ENCODE measurements at regions not wholly inside any gene's neighbourhood (a gene's known extent, or its start where the extent isn't known, plus 50 kb on each side); places are given as distances from the start of the nearest gene placed in this dataset.

DNA sequence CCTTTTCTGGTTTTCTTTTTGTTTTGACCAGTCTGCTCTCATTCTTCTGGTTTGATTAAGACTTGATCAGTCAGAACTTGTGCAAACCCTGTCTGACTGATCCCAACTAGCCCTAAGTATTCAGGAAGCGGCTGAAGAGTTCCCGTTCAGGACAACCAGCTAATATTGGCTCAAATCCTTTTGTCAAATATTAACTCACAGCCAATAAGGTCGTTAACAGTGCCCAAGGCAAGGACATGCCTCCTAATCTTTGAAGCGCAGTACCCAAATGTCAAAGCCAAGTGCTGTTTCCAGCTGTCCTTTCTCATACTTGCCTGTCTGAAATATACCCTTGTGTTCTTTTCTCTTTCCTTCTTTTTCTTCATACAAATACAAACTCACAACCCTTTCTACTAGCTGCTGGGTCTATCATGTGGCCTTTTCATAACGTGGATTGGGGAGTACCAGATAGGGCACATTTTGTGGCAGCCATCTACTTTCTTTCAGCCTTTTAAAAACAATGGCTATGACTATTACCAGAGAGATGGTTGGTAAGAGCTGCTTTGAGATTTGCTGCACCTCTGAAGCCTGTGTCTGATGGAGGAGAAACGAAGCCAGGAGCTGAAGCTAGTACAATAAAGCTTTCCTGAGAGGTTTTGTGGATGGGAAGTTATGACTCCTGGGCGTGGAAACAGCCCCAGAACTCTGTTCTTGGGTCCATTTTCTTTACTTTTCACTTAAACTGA lies 266.4 kb upstream of the ZNF608 start:
- no peak for DNase-seq

DNA sequence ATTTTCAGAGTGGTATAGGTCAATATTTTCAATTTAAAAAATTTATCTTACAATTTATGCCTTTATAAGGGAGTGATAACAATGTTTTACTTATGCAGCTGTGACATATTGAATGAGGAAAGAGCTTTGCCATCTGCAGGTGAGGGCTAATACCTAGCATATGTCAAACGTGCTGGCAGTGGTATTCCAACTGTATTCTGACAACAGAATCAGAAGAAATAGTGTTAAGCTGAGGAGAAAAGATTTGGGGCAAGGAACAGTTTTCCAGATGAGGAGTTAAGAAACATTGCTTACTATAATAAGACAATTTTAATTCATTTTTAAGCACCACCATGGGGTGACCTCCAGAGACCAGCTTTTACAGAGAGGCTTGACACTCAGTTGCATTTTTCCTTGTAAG lies 267.8 kb upstream of the ZNF608 start:
- DNase-seq, result no peak

DNA sequence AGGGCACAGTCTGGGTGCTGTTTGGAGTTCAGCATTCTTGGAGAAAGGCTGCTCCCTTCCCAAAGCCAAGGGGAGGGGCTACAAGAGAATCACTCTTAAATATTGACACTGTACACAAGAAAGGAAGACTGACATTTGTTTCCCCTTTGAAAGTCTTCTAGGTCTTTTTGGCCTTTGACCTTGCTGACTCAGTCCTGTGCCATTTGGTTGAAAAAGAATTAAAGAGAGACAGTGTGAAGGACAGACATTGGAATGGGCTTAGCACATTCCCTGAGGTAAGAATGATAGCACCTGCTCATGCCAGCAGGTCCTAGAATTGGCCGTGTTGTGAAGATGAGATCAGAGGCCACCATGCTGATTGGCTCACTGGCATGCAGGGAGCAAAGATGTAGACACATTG lies 271.4 kb upstream of the ZNF608 start:
- DNase-seq, result no peak

DNA sequence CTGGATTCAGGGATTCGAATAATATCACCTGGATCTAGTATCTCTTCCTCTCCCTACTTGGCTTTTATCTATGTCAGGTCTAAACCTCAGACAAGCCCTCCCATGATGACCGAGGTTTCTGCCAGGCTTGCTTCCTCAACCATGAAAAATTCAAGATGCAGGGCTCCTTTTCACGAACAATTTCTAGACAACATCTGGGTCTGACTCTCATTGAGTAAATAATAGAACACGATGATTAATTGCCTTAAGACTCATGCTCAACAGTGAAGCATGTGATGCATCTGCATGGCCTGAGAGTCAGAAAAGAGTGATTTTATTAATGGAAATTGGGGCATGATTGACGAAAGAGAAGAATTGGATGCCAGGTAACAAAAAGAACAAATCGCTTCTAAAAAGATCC lies 277.2 kb upstream of the ZNF608 start:
- no peak for DNase-seq

DNA sequence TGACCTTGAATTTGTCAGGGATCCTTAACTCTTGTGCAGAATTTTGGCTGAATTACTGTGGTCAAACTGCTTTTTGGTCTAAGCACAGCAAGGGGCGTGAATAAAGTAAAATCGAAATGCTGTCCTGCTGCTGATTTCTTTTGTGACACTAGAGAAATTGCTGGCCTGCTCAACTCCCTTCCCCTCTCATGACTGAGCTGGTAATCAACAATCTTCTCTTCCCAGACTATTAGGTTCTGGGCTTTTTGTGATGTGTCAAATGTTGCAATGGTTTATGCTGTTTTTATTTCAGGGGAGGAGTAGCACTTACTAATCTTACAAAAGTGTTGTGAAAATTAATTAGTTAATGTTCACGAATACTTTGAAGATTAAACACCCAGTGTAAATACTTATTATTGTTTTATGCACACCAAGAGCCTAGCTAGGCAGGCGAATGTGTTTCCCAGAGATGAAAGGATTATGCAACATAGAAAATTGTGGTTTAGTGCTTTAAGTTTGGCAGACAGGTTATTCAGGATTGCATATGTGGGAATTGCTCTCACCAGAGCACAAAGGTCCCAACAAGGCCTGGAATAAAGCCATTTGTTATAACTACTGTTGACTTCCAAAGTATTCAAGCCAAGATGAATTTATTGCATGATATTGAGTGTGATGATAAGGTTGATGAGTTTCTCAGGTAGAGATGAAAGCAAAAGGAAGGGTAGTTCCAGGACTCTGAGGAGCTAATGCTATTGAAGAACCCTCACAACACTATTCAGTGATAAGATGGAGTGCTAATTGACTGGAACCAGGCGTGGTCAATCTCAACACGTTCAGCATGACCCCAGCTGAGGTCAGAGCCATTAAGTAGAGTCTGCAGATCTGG lies 280.7 kb upstream of the ZNF608 start:
- DNase-seq, result no peak

DNA sequence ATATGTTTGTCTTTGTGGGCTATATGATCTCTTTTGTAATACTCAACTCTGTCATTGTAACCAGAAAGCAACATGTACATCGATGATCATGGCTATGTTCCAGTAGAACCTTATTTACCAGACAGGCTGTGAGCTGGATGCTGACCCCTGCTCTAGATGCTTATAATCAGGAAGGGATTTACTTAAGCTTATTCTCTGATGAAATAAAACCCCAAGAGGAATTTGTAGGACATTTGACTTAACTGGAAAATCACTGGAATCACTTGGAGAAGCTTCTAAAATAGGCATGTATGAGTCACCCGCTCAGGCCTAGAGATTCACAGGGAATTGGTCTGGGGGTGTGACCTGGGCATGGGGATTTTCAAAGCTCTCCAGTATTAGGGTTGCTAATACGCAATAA lies 285.8 kb upstream of the ZNF608 start:
- DNase-seq, result no peak

DNA sequence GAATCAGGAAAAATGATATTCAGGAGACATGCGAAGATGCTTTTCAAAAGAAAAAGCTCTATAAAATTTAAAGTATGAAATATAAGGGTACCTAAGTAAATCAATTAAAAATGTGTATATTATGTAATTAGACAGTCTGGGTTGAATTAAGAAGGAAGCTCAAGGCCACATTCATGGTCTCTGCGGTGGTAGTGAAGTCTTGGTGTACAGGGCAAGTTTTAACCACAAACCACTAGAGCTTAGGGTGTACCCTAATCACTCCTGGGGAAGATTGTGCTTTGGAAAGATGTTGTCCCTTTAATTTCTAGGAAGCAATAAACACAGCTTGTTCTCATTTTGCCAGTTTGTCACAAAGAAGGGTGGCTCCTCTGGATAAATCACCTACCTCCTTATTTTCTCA lies 287.2 kb upstream of the ZNF608 start:
- no peak for DNase-seq

DNA sequence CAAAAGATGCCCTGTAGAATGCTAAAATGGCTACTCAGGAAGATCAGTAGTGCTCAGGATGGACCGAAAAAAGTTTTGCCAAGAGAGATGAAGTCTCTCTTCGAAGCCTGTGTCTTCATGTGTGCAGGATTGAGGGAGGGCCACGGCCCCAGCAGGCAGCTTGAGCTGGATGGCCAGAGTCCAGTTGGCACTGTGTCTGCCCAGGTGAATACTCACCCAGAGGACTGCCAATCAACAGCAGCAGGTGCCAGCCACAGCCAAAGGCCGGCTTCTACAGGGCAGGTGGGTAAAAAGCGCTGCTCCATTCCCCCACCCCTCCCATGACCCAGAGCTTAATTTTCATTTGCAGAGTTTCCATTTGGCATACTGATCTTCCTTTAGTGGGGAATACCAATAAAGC lies 287.9 kb upstream of the ZNF608 start:
- DNase-seq, result no peak

DNA sequence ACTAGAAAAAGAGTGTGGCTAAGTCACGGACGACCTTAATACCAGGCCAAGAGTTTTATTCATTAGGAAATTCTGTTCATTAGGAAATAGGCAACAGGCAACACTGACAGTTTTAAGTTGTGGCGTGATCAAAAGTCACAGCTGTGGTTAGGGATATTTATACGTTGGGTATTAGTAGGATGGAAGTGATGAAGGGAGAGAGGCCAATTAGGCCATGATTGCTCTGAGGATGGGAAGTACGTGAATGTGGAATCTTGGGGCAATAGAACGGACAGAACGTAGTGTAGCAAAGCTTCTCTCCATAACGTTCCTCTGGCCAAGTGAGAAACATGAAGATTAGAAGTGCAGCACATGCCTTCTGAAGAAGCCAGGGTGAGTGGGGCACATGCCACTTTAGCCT lies 290.1 kb upstream of the ZNF608 start:
- DNase-seq, result no peak

DNA sequence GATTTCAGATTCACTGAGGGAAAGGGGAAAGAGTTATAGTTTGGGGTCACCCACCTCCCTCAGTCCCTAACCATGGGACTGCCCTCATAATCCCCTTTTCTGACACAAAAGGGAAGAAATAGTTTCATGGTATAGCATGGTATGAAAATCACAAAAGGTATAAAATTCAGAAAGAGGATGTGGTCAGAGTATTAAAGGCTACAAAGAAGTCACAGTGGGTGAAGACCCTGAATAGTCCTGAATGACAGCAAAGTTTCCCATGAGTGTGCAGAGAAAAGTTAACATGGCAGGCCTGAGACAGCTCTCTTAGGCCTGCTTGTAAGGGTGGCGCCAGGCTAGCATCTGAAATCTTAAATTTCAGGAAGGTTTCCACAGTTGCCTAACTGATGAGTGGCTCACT lies 290.6 kb upstream of the ZNF608 start:
- no peak for DNase-seq

DNA sequence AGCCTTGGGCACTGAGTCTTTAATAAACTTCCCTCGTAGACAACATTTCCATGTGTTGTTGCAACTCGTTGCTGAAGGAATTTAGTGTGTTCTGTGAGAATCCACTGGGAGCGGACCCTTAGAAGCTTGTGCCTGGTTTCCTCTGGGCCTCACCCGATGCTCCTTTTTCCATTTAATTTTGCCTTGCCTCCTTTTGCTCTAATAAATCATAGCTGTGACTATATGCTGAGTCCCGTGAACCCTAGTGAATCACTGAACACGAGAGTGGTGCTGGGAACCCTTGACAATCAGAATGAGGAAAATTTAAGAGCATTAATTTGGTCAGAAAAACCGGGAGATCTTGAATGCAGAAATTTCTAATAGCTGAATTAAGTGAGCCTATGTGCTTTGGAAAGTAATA lies 291.1 kb upstream of the ZNF608 start:
- no peak for DNase-seq

DNA sequence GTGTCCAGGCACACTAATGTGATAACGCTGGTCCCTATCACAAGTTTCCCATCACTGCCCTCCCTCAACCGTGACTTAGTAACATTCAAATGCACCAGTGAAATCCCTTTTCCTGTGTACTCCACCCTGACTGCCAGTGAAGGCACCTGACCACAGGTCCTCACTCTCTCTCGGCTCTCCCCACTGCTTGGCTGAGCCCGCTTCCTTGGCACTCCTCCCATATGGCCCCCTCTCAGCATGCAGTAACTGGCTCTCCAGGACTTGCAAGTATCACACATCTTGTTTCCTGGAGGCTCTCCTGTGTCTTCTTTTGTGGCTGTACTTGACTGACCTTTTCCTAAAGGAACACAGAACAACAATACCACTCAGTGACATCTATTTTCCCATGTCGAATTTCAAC lies 292.0 kb upstream of the ZNF608 start:
- no peak for DNase-seq

DNA sequence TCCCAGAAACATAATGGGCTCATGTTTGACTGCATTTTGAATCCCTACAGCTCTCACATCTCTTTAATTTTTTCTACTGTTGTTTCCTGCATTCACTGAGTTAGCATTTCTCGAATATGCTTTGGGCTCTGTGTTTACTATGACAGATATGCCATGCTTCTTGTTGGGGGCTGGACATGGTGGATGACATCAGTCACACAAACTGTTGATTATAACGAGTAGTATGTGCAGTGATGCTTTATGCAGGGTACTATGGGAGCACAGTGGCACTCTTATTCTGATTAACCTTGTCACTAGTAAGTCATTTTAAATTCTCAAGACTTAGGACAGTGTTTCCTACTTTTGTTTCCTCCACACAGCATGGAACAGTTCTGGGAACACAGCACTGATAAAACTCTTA lies 295.4 kb upstream of the ZNF608 start:
- no peak for DNase-seq

DNA sequence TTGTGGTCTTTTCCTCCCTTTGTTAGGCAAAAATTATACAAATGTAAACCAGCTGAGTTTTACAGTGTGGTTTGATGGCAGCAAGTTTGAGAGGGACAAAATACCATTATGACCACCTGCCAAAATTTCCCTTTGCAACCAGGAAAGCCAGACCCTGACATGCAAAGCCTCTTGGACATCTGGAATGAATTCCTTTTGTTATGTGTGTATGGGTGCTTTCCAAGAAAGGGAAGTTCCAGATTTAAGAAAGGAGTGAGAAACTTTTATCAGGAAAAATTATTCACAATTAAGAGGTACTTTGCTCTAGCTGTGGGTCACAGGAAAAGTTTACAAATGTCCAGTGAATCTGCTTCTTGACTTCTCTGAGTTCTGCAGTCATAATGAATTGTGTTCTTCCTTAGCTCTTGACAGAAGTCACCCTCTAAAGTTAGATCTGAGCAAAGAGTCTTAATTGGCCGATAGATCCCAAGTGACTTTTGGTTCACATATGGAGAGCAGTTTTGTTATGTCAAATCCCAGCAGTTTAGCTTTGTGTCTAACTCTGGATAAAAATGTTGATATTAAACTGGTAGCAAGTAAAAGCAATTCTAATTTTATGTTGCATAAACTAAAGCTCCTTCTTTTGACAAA lies 295.9 kb upstream of the ZNF608 start:
- DNase-seq, result no peak

DNA sequence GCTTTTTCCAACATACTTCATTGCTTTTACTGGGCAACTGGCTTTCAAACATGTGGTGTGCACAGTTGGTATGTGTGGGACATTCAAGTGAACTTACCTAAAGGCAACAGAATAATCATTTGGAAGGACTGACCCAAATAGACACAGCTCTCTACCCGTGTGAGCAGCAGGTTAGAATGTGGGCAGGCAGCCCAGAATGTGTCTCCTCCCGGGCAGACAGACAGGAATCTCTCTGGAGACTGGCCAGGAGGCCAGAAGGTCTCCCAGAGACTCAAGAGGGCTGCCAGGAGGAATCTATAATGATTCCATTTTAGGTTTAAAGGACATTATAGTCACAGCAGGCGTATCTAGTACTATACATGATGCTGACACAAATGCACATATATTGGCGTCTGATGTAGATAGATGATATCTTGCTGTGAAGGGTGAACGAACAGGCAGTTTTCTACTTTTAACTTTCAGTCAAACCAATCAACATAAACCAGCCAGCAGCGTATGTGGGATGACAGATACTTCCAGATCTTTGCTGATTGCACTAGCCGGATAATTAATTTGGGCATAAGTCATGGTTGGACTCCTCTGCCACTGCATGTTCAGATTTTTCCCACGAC lies 297.4 kb upstream of the ZNF608 start:
- peak; percentile 66 for DNase-seq

DNA sequence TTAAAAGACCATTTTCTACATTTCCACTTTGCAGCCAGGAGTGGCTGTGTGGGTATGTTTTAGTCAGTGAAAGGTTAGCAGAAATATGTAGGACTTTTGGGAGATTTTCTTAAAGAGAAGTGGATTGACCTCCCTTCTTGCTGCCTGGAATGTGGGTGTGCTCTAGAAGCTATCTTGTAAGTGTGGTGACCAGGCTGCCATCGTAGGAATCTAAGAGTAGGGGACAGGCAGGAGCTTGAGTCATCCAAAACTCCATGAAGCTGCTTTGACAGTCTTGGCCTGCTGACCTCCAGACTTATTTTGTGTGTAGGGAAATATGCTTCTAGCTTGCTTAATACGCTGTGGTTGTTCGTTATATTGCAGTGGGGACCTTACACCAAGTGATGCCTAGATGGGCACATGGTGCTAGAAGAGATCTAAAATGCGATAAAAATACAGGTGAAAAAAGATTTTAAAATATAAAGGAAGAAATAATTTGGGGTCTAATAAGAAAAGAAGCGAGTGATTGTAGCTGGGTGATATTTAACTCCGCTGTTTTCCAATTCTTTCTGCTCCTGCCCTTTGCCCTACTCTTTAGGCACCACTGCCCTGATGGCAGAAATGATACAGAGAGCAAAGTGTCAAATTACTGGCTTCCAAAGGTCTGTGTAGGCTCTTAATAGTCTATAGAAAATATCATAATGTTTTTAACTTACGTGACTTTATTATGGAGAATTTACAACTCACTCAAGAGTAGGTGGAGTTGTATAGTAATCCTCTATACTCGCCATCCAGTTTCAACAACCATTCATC lies 298.2 kb upstream of the ZNF608 start:
- no peak for DNase-seq

DNA sequence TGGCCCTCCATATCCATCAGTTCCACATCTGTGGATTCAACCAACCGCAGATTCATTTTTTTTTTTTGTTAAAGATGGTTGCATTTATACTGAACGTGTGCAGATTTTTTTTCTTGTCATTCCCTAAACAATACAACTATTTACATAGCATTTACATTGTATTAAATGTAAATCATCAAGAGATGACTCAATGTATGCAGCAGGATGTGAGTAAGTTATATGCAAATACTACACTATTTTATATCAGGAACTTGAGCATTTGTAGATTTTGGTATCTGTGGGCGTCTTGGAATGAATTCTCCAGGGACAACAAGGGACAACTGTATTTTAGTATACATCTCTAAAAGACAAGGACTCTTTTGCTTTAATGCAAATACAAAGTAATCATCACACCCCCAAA lies 299.2 kb upstream of the ZNF608 start:
- DNase-seq, result no peak

DNA sequence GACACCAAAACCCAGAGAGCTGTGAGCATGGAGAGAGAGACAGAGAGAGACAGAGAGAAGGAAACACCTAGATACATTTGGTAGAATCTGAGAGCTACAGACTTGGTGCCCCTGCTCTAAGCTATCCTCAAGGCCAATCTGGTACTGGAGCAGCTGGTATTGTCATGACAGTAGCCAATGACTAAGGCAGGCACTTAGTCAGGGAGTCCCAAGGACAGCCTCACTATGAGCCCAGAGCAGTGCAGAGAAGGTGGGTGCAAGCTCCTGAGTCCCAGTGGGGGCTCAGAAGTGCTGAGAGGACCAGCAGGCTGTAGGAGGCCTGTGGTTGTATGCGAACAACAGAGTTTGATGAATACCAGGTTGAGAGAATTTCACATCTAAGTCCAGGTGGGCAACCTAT lies 300.4 kb upstream of the ZNF608 start:
- no peak for DNase-seq

DNA sequence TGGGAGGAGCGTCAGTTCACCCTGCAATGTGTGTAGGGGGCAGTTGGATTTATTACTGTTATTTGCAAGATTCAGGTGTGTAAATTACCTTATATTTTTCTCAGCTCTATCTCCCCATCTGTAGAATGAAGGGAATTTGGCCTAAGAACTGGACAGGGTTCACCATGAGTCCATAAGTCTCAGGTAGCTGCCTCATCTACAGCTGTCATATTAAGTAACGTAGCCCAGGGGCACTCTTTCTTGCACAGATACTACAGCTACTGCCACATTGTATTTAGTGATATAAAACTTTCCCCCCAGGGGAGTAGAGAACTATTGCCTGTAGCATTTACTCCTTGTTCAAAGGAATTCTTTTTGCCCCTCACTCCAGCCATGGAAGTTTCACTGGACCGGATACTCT lies 301.4 kb upstream of the ZNF608 start:
- DNase-seq, result no peak

DNA sequence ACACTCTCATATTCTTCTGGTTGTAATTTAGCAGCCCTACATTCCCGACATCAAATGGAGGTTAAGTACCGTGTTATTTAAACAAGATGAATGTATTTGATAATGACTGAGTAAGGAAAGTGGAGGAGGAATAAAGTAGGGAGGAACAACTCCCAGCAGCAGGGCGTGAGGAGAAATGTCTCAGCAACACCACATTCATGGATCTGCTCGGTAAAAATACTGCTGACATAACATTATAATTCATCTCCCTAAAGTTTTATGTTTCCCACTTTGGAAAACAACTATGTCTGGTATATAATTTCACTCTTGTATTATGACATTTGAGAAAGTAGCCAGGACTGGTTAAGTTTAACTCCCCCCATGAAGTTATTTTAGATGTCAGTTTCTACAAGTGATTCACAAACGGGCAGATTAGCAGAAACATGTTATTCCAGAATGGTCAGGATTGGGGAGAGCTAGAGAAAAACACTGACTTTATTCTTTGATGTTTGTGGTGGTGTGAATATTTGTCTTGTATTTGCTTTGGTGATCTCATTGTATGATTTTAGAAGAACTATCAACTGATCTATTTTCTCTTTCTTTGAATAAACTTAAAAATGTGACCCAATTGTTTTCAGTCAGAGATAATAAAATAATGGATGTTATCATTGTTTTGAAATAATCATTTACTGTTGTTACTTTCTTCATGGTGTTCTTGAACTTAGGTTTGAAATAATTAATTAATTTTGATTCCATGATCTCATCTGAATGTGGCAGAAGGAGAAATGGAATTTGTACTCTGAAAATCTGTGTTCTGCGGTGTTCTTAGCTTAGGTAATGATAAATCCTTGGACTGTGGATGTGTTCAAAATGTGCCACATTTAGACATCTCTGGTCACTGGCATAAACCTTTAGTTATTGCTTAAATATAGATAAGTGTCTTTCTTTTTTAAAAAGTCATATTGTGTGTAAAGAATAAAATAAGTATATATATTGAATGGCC lies 303.6 kb upstream of the ZNF608 start:
- DNase-seq, result no peak

DNA sequence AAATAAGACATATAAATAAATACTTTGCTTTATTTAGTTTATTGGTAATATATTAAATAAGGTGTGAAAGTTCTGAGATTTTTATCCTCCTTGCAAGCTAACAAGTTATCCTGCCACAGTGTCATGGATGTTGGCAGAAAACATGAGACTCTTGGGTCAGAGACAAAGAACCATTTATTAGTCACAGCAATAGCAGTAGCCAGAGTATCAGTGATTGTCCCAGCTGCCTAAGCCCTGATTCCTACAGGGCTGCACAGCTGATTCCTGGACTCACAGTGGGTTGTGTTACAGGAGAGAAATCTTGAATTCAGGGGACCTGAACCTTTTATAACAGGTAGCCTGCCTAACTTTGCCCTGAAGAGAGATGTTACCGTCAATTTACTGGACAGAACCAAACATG lies 304.5 kb upstream of the ZNF608 start:
- no peak for DNase-seq

DNA sequence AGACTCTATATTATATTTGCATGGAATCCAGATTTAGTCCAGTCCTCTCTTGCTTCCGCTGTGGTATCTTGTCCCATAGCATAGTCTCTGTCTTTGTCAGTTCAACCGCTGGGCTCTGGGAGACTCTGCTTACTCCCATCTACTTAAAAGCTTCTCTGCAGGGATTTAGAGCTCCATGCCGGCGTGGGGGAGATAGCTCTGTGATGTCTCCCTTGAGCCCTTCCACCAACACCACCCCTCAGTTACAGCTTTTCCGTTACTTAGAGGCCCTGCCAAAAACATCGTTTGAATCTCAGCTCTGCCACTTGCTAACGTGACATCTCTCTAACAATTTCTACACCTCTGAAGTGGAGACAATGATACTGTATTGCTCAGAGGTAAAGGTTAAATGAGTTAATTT lies 306.1 kb upstream of the ZNF608 start:
- DNase-seq, result no peak
